VCaP (cell line): ENCODE measurements at regions not wholly inside any gene's neighbourhood (a gene's known extent, or its start where the extent isn't known, plus 50 kb on each side); places are given as distances from the start of the nearest gene placed in this dataset.
"Not testable (repeated sequence)": the region's sequence is repeated elsewhere in the genome, so short reads cannot be mapped to it uniquely, and the experiment has no call there.

Experiments used
- H3K27ac ChIP-seq: fragments of 450-650 bp; 2 replicates; pipeline ENCODE4 v1.5.1; 2017
- TF ChIP-seq, protein P1 (sequence below): fragments of 450-650 bp; conservative IDR thresholded peaks from 2 replicates; pipeline ENCODE4 v1.5.1; 2017; ENCODE audit warnings: mild to moderate bottlenecking, moderate library complexity

- TF ChIP-seq, protein P1, sequence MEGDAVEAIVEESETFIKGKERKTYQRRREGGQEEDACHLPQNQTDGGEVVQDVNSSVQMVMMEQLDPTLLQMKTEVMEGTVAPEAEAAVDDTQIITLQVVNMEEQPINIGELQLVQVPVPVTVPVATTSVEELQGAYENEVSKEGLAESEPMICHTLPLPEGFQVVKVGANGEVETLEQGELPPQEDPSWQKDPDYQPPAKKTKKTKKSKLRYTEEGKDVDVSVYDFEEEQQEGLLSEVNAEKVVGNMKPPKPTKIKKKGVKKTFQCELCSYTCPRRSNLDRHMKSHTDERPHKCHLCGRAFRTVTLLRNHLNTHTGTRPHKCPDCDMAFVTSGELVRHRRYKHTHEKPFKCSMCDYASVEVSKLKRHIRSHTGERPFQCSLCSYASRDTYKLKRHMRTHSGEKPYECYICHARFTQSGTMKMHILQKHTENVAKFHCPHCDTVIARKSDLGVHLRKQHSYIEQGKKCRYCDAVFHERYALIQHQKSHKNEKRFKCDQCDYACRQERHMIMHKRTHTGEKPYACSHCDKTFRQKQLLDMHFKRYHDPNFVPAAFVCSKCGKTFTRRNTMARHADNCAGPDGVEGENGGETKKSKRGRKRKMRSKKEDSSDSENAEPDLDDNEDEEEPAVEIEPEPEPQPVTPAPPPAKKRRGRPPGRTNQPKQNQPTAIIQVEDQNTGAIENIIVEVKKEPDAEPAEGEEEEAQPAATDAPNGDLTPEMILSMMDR = no peak
- no peak overlapping the region for H3K27ac ChIP-seq
These were observed 276.1 kb upstream of the SPAG17 start for GRCh38 chr1:118461154-118461553.

DNA sequence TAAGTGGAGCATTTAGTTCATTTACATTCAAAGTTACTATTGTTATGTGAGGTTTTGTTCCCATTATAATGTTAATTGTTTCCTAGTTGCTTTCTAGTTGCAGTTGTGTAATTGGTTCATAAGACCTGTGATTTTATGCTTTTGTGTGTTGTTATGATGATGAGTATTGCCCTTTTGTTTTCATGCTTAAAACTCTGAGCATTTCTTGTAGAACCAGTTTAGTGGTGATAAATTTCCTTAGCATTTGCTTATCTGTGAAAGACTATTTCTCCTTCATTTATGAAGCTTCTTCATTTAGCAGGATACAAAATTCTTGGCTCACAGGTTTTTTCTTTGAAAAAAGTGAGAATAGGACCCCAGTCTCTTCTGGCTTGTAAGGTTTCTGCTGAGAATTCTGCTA is 274.8 kb upstream of the SPAG17 start:
- TF ChIP-seq, protein P1 = no peak
- no peak overlapping the region for H3K27ac ChIP-seq

DNA sequence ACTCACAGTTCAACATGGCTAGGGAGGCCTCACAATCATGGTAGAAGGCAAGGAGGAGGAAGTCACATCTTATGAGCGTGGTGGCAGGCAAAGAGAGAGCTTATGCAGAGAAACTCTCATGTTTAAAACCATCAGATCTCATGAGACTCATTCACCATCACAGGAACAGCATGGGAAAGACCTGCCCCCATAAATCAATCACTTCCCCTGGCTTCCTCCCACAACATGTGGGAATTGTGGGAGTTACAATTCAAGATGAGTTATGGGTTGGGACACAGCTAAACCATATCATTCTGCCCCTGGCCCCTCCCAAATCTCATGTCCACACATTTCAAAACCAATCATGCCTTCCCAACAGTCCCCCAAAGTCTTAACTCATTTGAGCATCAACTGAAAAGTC is 268.8 kb upstream of the SPAG17 start:
- H3K27ac ChIP-seq = not testable (repeated sequence)

GRCh38 chr1:118445156-118445555 is 260.1 kb upstream of the SPAG17 start:
- TF ChIP-seq, protein P1 = no peak
- no peak overlapping the region for H3K27ac ChIP-seq

GRCh38 chr1:118442214-118442613 is 257.2 kb upstream of the SPAG17 start:
- TF ChIP-seq, protein P1 = no peak
- no peak overlapping the region for H3K27ac ChIP-seq

DNA sequence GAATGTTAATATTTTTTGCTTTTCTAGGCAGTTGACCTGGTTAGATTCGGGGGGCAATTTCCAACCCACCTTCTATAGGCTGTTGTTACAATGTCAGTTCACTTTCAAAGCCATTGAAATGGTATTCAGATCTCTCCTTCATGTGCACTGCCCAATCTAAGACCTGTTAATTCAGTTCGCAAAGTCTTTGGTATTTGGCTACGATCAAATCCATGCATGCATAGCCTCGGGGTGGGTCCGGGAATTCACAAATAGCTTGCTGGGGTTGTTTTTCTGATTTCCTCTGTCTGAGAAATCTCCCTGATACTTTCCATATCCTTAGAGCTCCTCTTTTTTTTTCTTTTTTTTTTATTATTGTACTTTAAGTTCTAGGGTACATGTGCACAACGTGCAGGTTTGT is 252.6 kb upstream of the SPAG17 start:
- no peak overlapping the region for H3K27ac ChIP-seq
- TF ChIP-seq, protein P1 = no peak

- TF ChIP-seq, protein P1 = no peak
These were observed 244.8 kb upstream of the SPAG17 start for GRCh38 chr1:118429856-118430255.

DNA sequence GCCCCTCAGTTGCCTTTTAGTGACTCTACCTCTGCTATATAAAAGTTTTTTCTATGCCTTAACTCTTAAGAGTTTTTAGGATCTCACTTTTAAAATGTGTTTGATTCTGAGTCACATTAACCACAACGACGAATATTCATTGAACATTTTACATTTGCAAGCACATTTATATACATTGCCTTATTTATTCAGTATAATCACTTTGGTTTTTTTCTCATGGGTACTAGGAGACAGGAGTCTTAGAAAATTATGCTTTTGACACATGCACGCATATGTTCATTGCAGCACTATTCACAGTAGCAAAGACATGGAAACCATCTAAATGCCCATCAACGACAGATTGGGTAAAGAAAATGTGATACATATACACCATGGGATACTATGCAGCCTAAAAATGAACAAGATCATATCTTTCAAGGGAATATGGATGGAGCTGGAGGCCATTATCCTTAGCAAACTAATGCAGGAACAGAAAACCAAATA is 236.9 kb upstream of the SPAG17 start:
- TF ChIP-seq, protein P1 = no peak
- H3K27ac ChIP-seq = no peak overlapping the region

More at GRCh38 chr1:118429856-118430255, 244.8 kb upstream of the SPAG17 start:
- no peak overlapping the region for H3K27ac ChIP-seq
